HEK293 (cell line): ENCODE measurements at regions not wholly inside any gene's neighbourhood (a gene's known extent, or its start where the extent isn't known, plus 50 kb on each side); places are given as distances from the start of the nearest gene placed in this dataset.

Experiments used
- CTCF ChIA-PET: fragments of 350-600 bp; formaldehyde crosslinking; extraction: SDS; loops from one replicate; lab custom pipeline; 2021; ENCODE audit warnings: antibody characterized with exemption; lab: Yijun Ruan, JAX
- POLR2A ChIA-PET: fragments of 300-600 bp; formaldehyde crosslinking; extraction: SDS; loops from one replicate; lab custom pipeline; 2020; ENCODE audit warnings: antibody characterized with exemption, inconsistent platforms; lab: Yijun Ruan, JAX
- H3K27ac ChIP-seq: fragments of 200-500 bp; sonication (Bioruptor generic); 2 replicates; pipeline ENCODE4 v1.5.1; 2014; ENCODE audit warnings: low read depth, low read length, control low read depth, inconsistent platforms; ENCODE audit errors: extremely low read depth
- H3K36me3 ChIP-seq, 2 experiments: fragments of 200-500 bp in 1 of 2; sonication (Bioruptor generic) in 1 of 2; 1 replicate in 1 of 2; 2 replicates in 1 of 2; pipeline ENCODE4 v1.5.1; 2014 to 2017; ENCODE audit warnings: inconsistent platforms in 2 of 2, low read length in 2 of 2; ENCODE audit not compliant: control insufficient read depth in 2 of 2, insufficient read depth in 1 of 2
- H3K4me1 ChIP-seq: fragments of 200-500 bp; sonication (Bioruptor generic); 2 replicates; pipeline ENCODE4 v1.5.1; 2014; ENCODE audit warnings: mild to moderate bottlenecking, low read length, inconsistent platforms; ENCODE audit not compliant: control insufficient read depth, insufficient read depth
- H3K4me3 ChIP-seq: 2 replicates; pipeline ENCODE4 v1.5.1; 2011; ENCODE audit warnings: low read depth, mild to moderate bottlenecking, control low read depth, low read length, moderate library complexity
- H3K9me3 ChIP-seq: fragments of 200-500 bp; sonication (Bioruptor generic); 2 replicates; pipeline ENCODE4 v1.5.1; 2014; ENCODE audit warnings: low read depth, low read length, inconsistent platforms; ENCODE audit not compliant: control insufficient read depth, insufficient read depth
- HOXC10 ChIP-seq: sonication (generic); formaldehyde crosslinking; IDR thresholded peaks from 2 replicates; pipeline ENCODE4 v1.8.1; 2023; ENCODE audit warnings: mild to moderate bottlenecking, missing genetic modification reagents
- INSM2 ChIP-seq: fragments of 450-650 bp; formaldehyde crosslinking; IDR thresholded peaks from 2 replicates; pipeline ENCODE4 v1.5.1; 2016; ENCODE audit warnings: missing biosample characterization, missing genetic modification characterization
- KLF1 ChIP-seq: fragments of 450-650 bp; formaldehyde crosslinking; IDR thresholded peaks from 2 replicates; pipeline ENCODE4 v1.5.1; 2016; ENCODE audit warnings: missing biosample characterization, missing genetic modification characterization
- KLF16 ChIP-seq: fragments of 450-650 bp; formaldehyde crosslinking; IDR thresholded peaks from 2 replicates; pipeline ENCODE4 v1.5.1; 2017; ENCODE audit warnings: missing biosample characterization, missing genetic modification characterization
- KLF8 ChIP-seq: fragments of 450-650 bp; formaldehyde crosslinking; IDR thresholded peaks from 2 replicates; pipeline ENCODE4 v1.5.1; 2016; ENCODE audit warnings: missing biosample characterization, missing genetic modification characterization
- KLF9 ChIP-seq: fragments of 450-650 bp; formaldehyde crosslinking; IDR thresholded peaks from 2 replicates; pipeline ENCODE4 v1.5.1; 2016; ENCODE audit warnings: missing biosample characterization, missing genetic modification characterization, low read depth
- MYNN ChIP-seq: fragments of 450-650 bp; formaldehyde crosslinking; IDR thresholded peaks from 2 replicates; pipeline ENCODE4 v1.5.1; 2016; ENCODE audit warnings: missing biosample characterization, missing genetic modification characterization, borderline replicate concordance
- PBX3 ChIP-seq: sonication (generic); formaldehyde crosslinking; IDR thresholded peaks from 2 replicates; pipeline ENCODE4 v1.8.1; 2022; ENCODE audit warnings: mild to moderate bottlenecking, moderate library complexity, missing genetic modification reagents
- PRDM2 ChIP-seq: fragments of 450-650 bp; formaldehyde crosslinking; IDR thresholded peaks from 2 replicates; pipeline ENCODE4 v1.5.1; 2016; ENCODE audit warnings: missing biosample characterization, missing genetic modification characterization, borderline replicate concordance
- SCRT2 ChIP-seq: fragments of 450-650 bp; formaldehyde crosslinking; IDR thresholded peaks from 2 replicates; pipeline ENCODE4 v1.5.1; 2016; ENCODE audit warnings: missing biosample characterization, missing genetic modification characterization
- ZNF132 ChIP-seq: fragments of 450-650 bp; formaldehyde crosslinking; IDR thresholded peaks from 2 replicates; pipeline ENCODE4 v1.5.1; 2017; ENCODE audit warnings: missing biosample characterization, missing genetic modification characterization, borderline replicate concordance
- ZNF596 ChIP-seq: fragments of 450-650 bp; IDR thresholded peaks from 2 replicates; pipeline ENCODE4 v1.5.0; 2018; ENCODE audit warnings: missing biosample characterization, mild to moderate bottlenecking, missing genetic modification characterization, moderate library complexity
- ZNF837 ChIP-seq: fragments of 450-650 bp; formaldehyde crosslinking; IDR thresholded peaks from 2 replicates; pipeline ENCODE4 v1.5.1; 2016; ENCODE audit warnings: missing biosample characterization, missing genetic modification characterization
- ZSCAN16 ChIP-seq: fragments of 450-650 bp; formaldehyde crosslinking; IDR thresholded peaks from 2 replicates; pipeline ENCODE4 v1.5.1; 2016; ENCODE audit warnings: missing biosample characterization, missing genetic modification characterization
- ZXDB ChIP-seq: fragments of 450-650 bp; formaldehyde crosslinking; IDR thresholded peaks from 2 replicates; pipeline ENCODE4 v1.5.1; 2016; ENCODE audit warnings: missing biosample characterization, missing genetic modification characterization
- TF ChIP-seq, protein P1 (sequence below): fragments of 450-650 bp; formaldehyde crosslinking; IDR thresholded peaks from 2 replicates; pipeline ENCODE4 v1.5.1; 2016; ENCODE audit warnings: missing biosample characterization, missing genetic modification characterization
- TF ChIP-seq, protein P2 (sequence below): fragments of 450-650 bp; formaldehyde crosslinking; IDR thresholded peaks from 2 replicates; pipeline ENCODE4 v1.5.1; 2016; ENCODE audit warnings: missing biosample characterization, missing genetic modification characterization

GRCh38 chr4:23355258-23355657 is 534.6 kb downstream of the PPARGC1A start (continued):
- no peak for TF ChIP-seq HOXC10 (CRISPR knock-in tag)
- TF ChIP-seq ZXDB (tag by site-specific recombination), result no peak
- TF ChIP-seq, protein P1, sequence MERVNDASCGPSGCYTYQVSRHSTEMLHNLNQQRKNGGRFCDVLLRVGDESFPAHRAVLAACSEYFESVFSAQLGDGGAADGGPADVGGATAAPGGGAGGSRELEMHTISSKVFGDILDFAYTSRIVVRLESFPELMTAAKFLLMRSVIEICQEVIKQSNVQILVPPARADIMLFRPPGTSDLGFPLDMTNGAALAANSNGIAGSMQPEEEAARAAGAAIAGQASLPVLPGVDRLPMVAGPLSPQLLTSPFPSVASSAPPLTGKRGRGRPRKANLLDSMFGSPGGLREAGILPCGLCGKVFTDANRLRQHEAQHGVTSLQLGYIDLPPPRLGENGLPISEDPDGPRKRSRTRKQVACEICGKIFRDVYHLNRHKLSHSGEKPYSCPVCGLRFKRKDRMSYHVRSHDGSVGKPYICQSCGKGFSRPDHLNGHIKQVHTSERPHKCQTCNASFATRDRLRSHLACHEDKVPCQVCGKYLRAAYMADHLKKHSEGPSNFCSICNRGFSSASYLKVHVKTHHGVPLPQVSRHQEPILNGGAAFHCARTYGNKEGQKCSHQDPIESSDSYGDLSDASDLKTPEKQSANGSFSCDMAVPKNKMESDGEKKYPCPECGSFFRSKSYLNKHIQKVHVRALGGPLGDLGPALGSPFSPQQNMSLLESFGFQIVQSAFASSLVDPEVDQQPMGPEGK, result no peak
- no peak for TF ChIP-seq KLF8 (tag by site-specific recombination)
- no peak for TF ChIP-seq KLF9 (tag by site-specific recombination)
- TF ChIP-seq PRDM2 (tag by site-specific recombination), result no peak
- no peak for TF ChIP-seq ZNF596 (tag by site-specific recombination)
- no peak for TF ChIP-seq PBX3
- TF ChIP-seq, protein P2, sequence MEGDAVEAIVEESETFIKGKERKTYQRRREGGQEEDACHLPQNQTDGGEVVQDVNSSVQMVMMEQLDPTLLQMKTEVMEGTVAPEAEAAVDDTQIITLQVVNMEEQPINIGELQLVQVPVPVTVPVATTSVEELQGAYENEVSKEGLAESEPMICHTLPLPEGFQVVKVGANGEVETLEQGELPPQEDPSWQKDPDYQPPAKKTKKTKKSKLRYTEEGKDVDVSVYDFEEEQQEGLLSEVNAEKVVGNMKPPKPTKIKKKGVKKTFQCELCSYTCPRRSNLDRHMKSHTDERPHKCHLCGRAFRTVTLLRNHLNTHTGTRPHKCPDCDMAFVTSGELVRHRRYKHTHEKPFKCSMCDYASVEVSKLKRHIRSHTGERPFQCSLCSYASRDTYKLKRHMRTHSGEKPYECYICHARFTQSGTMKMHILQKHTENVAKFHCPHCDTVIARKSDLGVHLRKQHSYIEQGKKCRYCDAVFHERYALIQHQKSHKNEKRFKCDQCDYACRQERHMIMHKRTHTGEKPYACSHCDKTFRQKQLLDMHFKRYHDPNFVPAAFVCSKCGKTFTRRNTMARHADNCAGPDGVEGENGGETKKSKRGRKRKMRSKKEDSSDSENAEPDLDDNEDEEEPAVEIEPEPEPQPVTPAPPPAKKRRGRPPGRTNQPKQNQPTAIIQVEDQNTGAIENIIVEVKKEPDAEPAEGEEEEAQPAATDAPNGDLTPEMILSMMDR, result no peak

GRCh38 chr4:23353200-23353599 is 536.6 kb downstream of the PPARGC1A start:
- no peak overlapping the region for H3K27ac ChIP-seq
- H3K4me3 ChIP-seq, result no peak overlapping the region
- no peaks in the 10 kb centered on the region for H3K9me3 ChIP-seq
- no peaks in the 10 kb centered on the region for H3K4me1 ChIP-seq
- CTCF ChIA-PET, result no interaction called here
- H3K36me3 ChIP-seq, result no peaks in the 10 kb centered on the region
- POLR2A ChIA-PET, result no interaction called here
- TF ChIP-seq ZSCAN16 (no peak), PRDM2 (tag by site-specific recombination) (no peak), KLF16 (tag by site-specific recombination) (no peak), INSM2 (tag by site-specific recombination) (no peak), ZNF132 (tag by site-specific recombination) (no peak), KLF1 (tag by site-specific recombination) (no peak), SCRT2 (tag by site-specific recombination) (no peak), MYNN (tag by site-specific recombination) (no peak), ZNF837 (tag by site-specific recombination) (no peak)
